SK-N-SH treated with all-trans-retinoic acid at 6 μM for 48 hours (cell line): ENCODE measurements at regions not wholly inside any gene's neighbourhood (a gene's known extent, or its start where the extent isn't known, plus 50 kb on each side); places are given as distances from the start of the nearest gene placed in this dataset.

ENCODE experiments used
- ATAC-seq: fragments of 200-7000 bp; cut with Tn5 transposase; 3 replicates; pipeline ENCODE4 v1.9.1; 2020; ENCODE audit warnings: mild to moderate bottlenecking, moderate library complexity
- ARNTL ChIP-seq: fragments of 450-650 bp; formaldehyde crosslinking; IDR thresholded peaks from 2 replicates; pipeline ENCODE4 v1.5.0; 2020; ENCODE audit warnings: low read depth, mild to moderate bottlenecking, moderate library complexity, borderline replicate concordance
- BACH2 ChIP-seq: fragments of 250-450 bp; sonication (Bioruptor Pico); IDR thresholded peaks from 2 replicates; pipeline ENCODE4 v1.9.0; 2021; ENCODE audit warnings: mild to moderate bottlenecking, borderline replicate concordance
- CSDC2 ChIP-seq: fragments of 250-450 bp; sonication (Bioruptor Pico); IDR thresholded peaks from 2 replicates; pipeline ENCODE4 v1.5.0; 2020; ENCODE audit warnings: mild to moderate bottlenecking, moderate library complexity
- ESRRG ChIP-seq: fragments of 250-450 bp; sonication (Bioruptor Pico); IDR thresholded peaks from 2 replicates; pipeline ENCODE4 v1.6.1; 2021; ENCODE audit warnings: mild to moderate bottlenecking
- GLIS3 ChIP-seq: fragments of 250-450 bp; sonication (Bioruptor Pico); IDR thresholded peaks from 2 replicates; pipeline ENCODE4 v1.5.0; 2020; ENCODE audit warnings: mild to moderate bottlenecking, moderate library complexity
- ISL1 ChIP-seq: fragments of 250-450 bp; sonication (Bioruptor Pico); IDR thresholded peaks from 2 replicates; pipeline ENCODE4 v2.1.2; 2022; ENCODE audit warnings: mild to moderate bottlenecking, moderate library complexity
- OSR1 ChIP-seq: fragments of 250-450 bp; sonication (Bioruptor Pico); IDR thresholded peaks from 2 replicates; pipeline ENCODE4 v1.8.0; 2022; ENCODE audit warnings: moderate library complexity, mild to moderate bottlenecking, inconsistent platforms
- RARB ChIP-seq: fragments of 250-450 bp; sonication (Bioruptor Pico); IDR thresholded peaks from 2 replicates; pipeline ENCODE4 v1.8.0; 2021; ENCODE audit warnings: mild to moderate bottlenecking, moderate library complexity
- SNAI2 ChIP-seq: fragments of 250-450 bp; sonication (Bioruptor Pico); IDR thresholded peaks from 2 replicates; pipeline ENCODE4 v1.5.0; 2020; ENCODE audit warnings: mild to moderate bottlenecking, moderate library complexity
- TOX ChIP-seq: fragments of 250-450 bp; sonication (Bioruptor Pico); IDR thresholded peaks from 2 replicates; pipeline ENCODE4 v1.8.0; 2021; ENCODE audit warnings: mild to moderate bottlenecking, moderate library complexity, borderline replicate concordance
- ZC3H10 ChIP-seq: fragments of 250-450 bp; sonication (Bioruptor Pico); IDR thresholded peaks from 2 replicates; pipeline ENCODE4 v1.5.1; 2021; ENCODE audit warnings: mild to moderate bottlenecking, moderate library complexity
- ZFP3 ChIP-seq: fragments of 250-450 bp; sonication (Bioruptor Pico); IDR thresholded peaks from 2 replicates; pipeline ENCODE4 v1.5.0; 2020; ENCODE audit warnings: mild to moderate bottlenecking, moderate library complexity
- ZFP30 ChIP-seq: fragments of 450-650 bp; formaldehyde crosslinking; IDR thresholded peaks from 2 replicates; pipeline ENCODE4 v1.5.0; 2022; ENCODE audit warnings: mild to moderate bottlenecking, moderate library complexity
- ZNF565 ChIP-seq: fragments of 450-650 bp; formaldehyde crosslinking; conservative IDR thresholded peaks from 2 replicates; pipeline ENCODE4 v1.5.0; 2020; ENCODE audit warnings: low read depth, mild to moderate bottlenecking, moderate library complexity
- ZNF70 ChIP-seq: fragments of 450-650 bp; formaldehyde crosslinking; IDR thresholded peaks from 2 replicates; pipeline ENCODE4 v1.5.0; 2020; ENCODE audit warnings: mild to moderate bottlenecking, moderate library complexity
- ZNF8 ChIP-seq: fragments of 450-650 bp; formaldehyde crosslinking; IDR thresholded peaks from 2 replicates; pipeline ENCODE4 v1.5.0; 2020; ENCODE audit warnings: mild to moderate bottlenecking, moderate library complexity
- TF ChIP-seq, protein P1 (sequence below): fragments of 250-450 bp; sonication (Bioruptor Pico); IDR thresholded peaks from 2 replicates; pipeline ENCODE4 v1.5.1; 2021; ENCODE audit warnings: mild to moderate bottlenecking, moderate library complexity
- TF ChIP-seq, protein P2 (sequence below): fragments of 250-450 bp; sonication (Bioruptor Pico); IDR thresholded peaks from 2 replicates; pipeline ENCODE4 v1.5.0; 2020; ENCODE audit warnings: mild to moderate bottlenecking, moderate library complexity
- TF ChIP-seq, protein P3 (sequence below): fragments of 250-450 bp; sonication (Bioruptor Pico); IDR thresholded peaks from 2 replicates; pipeline ENCODE4 v1.8.0; 2021; ENCODE audit warnings: low read depth, mild to moderate bottlenecking, moderate library complexity, borderline replicate concordance
- TF ChIP-seq, protein P4 (sequence below): fragments of 250-450 bp; sonication (Bioruptor Pico); IDR thresholded peaks from 2 replicates; pipeline ENCODE4 v1.8.0; 2020; ENCODE audit warnings: mild to moderate bottlenecking, moderate library complexity, borderline replicate concordance
- TF ChIP-seq, protein P5 (sequence below): fragments of 250-450 bp; sonication (Bioruptor Pico); IDR thresholded peaks from 2 replicates; pipeline ENCODE4 v1.5.1; 2020; ENCODE audit warnings: low read depth, mild to moderate bottlenecking, moderate library complexity

DNA sequence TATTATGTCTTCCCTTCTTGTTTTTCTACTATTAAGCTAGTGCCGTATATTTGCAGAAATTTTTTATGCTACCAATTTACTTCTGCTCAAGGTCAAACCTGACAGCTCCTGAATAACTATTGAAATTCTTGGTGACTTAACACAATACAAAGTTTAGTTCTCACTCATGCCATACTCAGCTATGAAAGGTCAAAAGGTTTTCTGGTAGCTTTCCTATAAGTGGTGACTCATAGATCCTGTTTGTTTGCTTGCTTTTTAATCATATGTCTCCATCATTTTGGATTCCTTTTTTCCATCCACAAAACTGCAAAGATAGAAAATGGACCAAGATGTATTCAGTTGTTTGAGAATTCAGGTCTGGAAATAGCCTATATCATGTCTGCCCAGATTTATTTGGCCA is 855.8 kb upstream of the LRRC4C start:
- TF ChIP-seq GLIS3 (CRISPR knock-in tag) = no peak
- no peak for TF ChIP-seq ZNF8
- TF ChIP-seq OSR1 = no peak
- TF ChIP-seq ESRRG (CRISPR knock-in tag) = no peak
- no peak for TF ChIP-seq ISL1 (CRISPR knock-in tag)
- TF ChIP-seq ZFP30 (CRISPR knock-in tag) = no peak
- TF ChIP-seq BACH2 (CRISPR knock-in tag) = no peak
- TF ChIP-seq ARNTL (CRISPR knock-in tag) = no peak
- TF ChIP-seq, protein P1, sequence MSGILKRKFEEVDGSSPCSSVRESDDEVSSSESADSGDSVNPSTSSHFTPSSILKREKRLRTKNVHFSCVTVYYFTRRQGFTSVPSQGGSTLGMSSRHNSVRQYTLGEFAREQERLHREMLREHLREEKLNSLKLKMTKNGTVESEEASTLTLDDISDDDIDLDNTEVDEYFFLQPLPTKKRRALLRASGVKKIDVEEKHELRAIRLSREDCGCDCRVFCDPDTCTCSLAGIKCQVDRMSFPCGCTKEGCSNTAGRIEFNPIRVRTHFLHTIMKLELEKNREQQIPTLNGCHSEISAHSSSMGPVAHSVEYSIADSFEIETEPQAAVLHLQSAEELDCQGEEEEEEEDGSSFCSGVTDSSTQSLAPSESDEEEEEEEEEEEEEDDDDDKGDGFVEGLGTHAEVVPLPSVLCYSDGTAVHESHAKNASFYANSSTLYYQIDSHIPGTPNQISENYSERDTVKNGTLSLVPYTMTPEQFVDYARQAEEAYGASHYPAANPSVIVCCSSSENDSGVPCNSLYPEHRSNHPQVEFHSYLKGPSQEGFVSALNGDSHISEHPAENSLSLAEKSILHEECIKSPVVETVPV (CRISPR knock-in tag) = no peak
- TF ChIP-seq ZC3H10 (CRISPR knock-in tag) = no peak
- TF ChIP-seq ZFP3 = no peak
- no peak for TF ChIP-seq CSDC2 (CRISPR knock-in tag)
- TF ChIP-seq TOX (CRISPR knock-in tag) = no peak
- TF ChIP-seq, protein P2, sequence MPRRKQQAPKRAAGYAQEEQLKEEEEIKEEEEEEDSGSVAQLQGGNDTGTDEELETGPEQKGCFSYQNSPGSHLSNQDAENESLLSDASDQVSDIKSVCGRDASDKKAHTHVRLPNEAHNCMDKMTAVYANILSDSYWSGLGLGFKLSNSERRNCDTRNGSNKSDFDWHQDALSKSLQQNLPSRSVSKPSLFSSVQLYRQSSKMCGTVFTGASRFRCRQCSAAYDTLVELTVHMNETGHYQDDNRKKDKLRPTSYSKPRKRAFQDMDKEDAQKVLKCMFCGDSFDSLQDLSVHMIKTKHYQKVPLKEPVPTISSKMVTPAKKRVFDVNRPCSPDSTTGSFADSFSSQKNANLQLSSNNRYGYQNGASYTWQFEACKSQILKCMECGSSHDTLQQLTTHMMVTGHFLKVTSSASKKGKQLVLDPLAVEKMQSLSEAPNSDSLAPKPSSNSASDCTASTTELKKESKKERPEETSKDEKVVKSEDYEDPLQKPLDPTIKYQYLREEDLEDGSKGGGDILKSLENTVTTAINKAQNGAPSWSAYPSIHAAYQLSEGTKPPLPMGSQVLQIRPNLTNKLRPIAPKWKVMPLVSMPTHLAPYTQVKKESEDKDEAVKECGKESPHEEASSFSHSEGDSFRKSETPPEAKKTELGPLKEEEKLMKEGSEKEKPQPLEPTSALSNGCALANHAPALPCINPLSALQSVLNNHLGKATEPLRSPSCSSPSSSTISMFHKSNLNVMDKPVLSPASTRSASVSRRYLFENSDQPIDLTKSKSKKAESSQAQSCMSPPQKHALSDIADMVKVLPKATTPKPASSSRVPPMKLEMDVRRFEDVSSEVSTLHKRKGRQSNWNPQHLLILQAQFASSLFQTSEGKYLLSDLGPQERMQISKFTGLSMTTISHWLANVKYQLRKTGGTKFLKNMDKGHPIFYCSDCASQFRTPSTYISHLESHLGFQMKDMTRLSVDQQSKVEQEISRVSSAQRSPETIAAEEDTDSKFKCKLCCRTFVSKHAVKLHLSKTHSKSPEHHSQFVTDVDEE (CRISPR knock-in tag) = no peak
- no peak for TF ChIP-seq ZNF565 (CRISPR knock-in tag)
- TF ChIP-seq, protein P3, sequence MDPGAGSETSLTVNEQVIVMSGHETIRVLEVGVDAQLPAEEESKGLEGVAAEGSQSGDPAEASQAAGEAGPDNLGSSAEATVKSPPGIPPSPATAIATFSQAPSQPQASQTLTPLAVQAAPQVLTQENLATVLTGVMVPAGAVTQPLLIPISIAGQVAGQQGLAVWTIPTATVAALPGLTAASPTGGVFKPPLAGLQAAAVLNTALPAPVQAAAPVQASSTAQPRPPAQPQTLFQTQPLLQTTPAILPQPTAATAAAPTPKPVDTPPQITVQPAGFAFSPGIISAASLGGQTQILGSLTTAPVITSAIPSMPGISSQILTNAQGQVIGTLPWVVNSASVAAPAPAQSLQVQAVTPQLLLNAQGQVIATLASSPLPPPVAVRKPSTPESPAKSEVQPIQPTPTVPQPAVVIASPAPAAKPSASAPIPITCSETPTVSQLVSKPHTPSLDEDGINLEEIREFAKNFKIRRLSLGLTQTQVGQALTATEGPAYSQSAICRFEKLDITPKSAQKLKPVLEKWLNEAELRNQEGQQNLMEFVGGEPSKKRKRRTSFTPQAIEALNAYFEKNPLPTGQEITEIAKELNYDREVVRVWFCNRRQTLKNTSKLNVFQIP = no peak
- TF ChIP-seq RARB (CRISPR knock-in tag) = no peak
- TF ChIP-seq, protein P4, sequence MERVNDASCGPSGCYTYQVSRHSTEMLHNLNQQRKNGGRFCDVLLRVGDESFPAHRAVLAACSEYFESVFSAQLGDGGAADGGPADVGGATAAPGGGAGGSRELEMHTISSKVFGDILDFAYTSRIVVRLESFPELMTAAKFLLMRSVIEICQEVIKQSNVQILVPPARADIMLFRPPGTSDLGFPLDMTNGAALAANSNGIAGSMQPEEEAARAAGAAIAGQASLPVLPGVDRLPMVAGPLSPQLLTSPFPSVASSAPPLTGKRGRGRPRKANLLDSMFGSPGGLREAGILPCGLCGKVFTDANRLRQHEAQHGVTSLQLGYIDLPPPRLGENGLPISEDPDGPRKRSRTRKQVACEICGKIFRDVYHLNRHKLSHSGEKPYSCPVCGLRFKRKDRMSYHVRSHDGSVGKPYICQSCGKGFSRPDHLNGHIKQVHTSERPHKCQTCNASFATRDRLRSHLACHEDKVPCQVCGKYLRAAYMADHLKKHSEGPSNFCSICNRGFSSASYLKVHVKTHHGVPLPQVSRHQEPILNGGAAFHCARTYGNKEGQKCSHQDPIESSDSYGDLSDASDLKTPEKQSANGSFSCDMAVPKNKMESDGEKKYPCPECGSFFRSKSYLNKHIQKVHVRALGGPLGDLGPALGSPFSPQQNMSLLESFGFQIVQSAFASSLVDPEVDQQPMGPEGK (CRISPR knock-in tag) = no peak
- no peak for TF ChIP-seq SNAI2 (CRISPR knock-in tag)
- no peak for ATAC-seq

DNA sequence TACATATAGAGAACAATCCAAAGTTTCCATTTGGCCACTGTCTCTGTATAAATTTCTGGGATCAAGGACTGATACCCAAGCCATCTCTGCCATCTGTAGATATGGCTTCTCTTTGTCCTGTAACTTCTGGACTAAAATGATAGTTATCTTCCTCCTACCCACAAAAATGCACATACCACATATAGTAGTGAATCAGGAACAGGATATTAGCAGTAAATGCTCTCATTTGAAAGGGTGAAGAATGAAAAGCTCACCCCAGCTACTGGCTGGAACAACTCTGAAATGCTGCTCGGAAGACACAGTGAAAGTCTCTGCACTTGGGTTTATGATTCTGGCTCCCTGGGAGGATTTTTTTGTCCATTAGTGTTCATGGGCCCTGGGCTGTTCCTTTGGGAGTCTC is 856.4 kb upstream of the LRRC4C start:
- TF ChIP-seq ESRRG (CRISPR knock-in tag) = no peak
- TF ChIP-seq GLIS3 (CRISPR knock-in tag) = no peak
- TF ChIP-seq, protein P4 (CRISPR knock-in tag) = no peak
- no peak for TF ChIP-seq RARB (CRISPR knock-in tag)
- no peak for TF ChIP-seq BACH2 (CRISPR knock-in tag)
- no peak for TF ChIP-seq ZNF70 (CRISPR knock-in tag)
- no peak for TF ChIP-seq ZFP30 (CRISPR knock-in tag)
- no peak for TF ChIP-seq ZNF565 (CRISPR knock-in tag)
- no peak for TF ChIP-seq TOX (CRISPR knock-in tag)
- TF ChIP-seq, protein P1 (CRISPR knock-in tag) = no peak
- no peak for TF ChIP-seq ZC3H10 (CRISPR knock-in tag)
- no peak for TF ChIP-seq ZFP3
- no peak for TF ChIP-seq ZNF8
- TF ChIP-seq, protein P2 (CRISPR knock-in tag) = no peak
- TF ChIP-seq OSR1 = no peak
- no peak for TF ChIP-seq ISL1 (CRISPR knock-in tag)
- TF ChIP-seq, protein P5, sequence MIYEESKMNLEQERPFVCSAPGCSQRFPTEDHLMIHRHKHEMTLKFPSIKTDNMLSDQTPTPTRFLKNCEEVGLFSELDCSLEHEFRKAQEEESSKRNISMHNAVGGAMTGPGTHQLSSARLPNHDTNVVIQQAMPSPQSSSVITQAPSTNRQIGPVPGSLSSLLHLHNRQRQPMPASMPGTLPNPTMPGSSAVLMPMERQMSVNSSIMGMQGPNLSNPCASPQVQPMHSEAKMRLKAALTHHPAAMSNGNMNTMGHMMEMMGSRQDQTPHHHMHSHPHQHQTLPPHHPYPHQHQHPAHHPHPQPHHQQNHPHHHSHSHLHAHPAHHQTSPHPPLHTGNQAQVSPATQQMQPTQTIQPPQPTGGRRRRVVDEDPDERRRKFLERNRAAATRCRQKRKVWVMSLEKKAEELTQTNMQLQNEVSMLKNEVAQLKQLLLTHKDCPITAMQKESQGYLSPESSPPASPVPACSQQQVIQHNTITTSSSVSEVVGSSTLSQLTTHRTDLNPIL (CRISPR knock-in tag) = no peak
- ATAC-seq = no peak
